ENCODE measurements at regions not wholly inside any gene's neighbourhood (a gene's known extent, or its start where the extent isn't known, plus 50 kb on each side); places are given as distances from the start of the nearest gene placed in this dataset.

- DNase-seq, result no peak
Observed at GRCh38 chrX:21056622-21057021, 317.6 kb upstream of the CNKSR2 start.

GRCh38 chrX:21047034-21047455, 327.2 kb upstream of the CNKSR2 start:
- DNase-seq, result no peak

DNA sequence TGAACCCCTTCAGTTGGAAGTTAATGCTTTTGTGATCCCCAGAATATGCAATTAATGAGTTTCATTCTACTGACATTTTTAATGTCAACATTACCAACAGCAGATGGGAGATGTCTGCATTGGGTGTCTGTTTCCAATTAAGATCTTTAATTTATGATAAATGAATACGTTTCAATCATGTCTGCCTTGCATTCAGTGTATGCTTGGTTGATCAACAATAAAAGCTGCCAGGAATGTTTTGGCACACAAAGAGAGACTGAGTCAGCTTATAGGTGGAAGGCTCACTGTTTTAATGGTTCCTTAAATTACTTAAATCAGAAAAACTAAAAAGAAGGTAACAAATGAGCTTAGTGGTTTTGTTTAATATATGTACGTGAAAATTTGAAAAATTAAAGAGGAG, 359.9 kb upstream of the CNKSR2 start:
- DNase-seq, result no peak

- no peak for DNase-seq
Observed at GRCh38 chrX:21004835-21005234, 369.4 kb upstream of the CNKSR2 start.

GRCh38 chrX:20995829-20996228, 378.4 kb upstream of the CNKSR2 start:
- no peak for DNase-seq

DNA sequence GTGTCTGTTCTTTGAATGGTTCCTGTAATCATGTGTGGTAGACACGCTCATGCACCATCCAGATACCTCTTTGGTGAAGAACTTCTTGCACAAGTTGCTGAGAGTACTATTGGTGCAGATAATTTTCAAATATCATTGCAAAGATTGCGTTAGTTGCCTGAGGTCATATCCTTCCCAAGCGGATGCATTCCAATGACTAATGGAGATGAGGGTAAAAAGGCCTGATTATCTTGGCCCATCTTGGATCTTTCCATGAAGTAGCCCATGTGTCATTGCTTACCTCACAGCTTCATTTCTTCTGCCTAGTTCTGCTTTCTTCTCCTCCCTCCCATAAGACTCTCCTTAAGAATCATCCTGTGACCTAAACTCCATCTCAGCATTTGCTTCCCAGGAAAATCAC, 384.9 kb upstream of the CNKSR2 start:
- DNase-seq, result no peak

- DNase-seq, result no peak
Observed at GRCh38 chrX:20988804-20989203, 385.4 kb upstream of the CNKSR2 start.

- no peak for DNase-seq
Observed at GRCh38 chrX:20988118-20988517, 386.1 kb upstream of the CNKSR2 start.

DNA sequence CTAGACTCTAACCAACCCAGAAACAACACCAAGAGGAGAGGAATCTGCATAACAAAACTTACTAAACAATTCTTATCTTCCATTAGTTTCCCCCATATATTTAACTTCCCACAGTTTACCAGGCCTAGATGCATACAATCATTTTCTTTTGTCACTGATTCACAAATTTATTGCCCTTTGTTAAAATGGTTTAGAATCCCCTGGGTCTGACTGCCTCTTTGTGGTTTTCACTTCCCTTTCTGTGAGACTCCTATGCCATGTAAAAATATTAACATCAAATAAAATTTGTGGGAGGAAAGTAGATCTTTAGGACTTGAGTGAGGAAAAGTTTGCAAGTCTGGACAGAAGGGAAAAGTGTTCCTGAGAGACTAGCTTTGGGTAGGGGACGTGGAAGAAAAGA, 393.8 kb upstream of the CNKSR2 start:
- DNase-seq, result no peak

DNA sequence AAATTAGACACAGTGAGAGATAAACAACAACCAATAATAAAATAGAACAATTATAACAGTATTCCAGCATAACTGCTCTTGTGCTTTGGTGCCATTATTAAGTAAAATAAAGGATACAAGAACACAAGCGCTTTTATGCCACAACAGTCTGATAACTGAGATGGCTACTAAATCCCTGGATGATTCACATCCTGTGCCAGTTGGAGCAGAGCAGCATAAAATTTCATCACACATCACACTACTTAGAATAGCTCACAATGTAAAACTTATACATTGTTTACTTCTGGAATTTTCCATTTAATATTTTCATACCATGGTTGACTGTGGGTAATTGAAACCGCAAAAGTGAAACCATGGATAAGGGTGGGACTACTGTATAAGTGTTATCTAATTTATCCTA, 399.9 kb upstream of the CNKSR2 start:
- DNase-seq, result no peak

DNA sequence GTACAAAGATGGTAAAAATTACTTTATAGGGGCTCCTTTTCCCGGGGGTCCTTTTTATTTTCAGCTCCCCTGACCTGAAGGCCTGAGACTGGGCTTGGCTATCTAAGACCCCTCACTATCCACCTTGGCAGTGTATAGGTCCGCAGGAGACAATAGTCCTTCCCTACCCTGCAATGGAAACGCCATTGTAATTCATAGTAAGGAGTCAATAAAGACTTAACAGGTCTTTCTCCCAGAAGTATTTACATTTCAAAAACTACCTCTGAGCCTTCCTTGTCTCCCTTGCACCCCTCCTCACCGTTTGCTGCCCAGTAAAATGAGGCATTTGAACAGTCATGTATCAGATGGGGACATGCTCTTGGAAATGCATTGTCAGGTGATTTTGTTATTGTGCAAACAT, 401.2 kb upstream of the CNKSR2 start:
- no peak for DNase-seq

GRCh38 chrX:20971250-20971649, 403.0 kb upstream of the CNKSR2 start:
- DNase-seq, result no peak

DNA sequence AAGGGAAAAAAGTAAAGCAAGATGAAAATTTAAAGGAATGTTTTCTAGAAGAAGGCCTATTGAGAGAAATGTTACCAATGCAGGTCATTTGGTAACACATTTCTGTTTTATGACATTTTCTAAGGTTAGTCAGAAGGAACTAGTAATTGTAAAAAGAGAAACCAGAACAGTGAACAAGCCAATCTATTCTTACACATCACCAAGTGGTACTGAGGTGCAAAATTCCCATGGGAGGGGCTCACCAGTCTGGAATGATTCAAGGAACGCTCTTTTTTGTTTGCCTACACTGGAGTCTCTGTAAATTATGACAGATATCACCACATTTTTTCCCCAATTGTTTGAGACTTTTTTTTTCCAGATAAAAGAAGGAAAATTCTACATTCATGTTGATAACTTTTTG, 404.7 kb upstream of the CNKSR2 start:
- no peak for DNase-seq

GRCh38 chrX:20968996-20969395, 405.2 kb upstream of the CNKSR2 start:
- no peak for DNase-seq

DNA sequence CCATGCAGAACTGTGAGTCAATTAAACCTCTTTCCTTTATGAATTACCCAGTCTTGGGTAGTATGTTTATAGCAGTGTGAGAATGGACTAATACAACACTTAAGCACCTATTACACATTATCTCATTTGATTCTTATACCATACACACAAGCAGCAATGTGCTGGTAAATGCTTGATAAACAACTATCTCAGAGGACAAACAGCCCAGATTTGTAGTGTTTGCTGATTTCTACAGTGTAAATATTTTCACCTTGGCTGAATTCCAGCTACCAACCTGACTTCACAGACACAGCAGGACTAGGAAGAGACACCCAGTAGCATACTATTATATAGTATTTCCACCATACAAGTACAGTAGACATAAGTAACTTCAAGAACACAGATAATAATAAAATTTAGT, 406.5 kb upstream of the CNKSR2 start:
- DNase-seq, result peak; percentile 74

GRCh38 chrX:20965270-20966044, 408.8 kb upstream of the CNKSR2 start:
- DNase-seq, result no peak

DNA sequence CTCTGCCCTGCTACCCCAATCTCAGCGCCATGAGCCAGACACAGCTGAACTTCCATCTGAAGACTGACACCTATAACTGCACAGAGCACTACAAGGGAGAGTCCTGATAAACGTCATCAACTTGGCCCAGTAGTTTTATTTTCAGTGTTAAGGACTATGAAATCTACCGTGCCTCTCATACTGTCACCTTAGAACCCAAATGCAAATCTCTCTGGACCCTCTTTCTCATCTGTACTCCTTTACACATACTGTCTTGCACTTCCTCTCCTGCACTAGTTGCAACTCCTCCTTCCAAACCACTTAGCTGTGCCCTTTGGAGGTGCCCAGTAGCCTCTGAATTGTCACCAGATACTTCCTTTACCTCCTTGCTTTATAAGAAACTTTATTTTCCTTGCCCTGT, 420.2 kb upstream of the CNKSR2 start:
- no peak for DNase-seq

DNA sequence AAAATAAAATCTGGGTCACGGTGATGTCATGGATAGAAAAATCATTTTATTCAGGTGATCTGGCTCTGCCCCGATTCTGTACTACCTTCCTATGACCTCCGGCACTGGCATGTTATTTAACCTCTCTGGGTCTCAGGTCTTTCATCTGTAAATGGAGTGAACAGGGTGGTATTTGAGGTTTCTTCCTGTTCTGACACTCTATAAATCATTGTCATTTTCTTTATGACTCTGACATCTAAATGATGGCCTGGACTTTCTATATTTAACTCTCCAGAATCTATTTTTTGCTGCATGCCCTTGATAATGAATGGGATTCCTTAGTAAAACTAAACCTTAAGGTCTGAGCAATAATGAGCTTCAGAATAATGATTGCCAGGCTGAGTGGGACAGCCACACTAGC, 422.0 kb upstream of the CNKSR2 start:
- no peak for DNase-seq

DNA sequence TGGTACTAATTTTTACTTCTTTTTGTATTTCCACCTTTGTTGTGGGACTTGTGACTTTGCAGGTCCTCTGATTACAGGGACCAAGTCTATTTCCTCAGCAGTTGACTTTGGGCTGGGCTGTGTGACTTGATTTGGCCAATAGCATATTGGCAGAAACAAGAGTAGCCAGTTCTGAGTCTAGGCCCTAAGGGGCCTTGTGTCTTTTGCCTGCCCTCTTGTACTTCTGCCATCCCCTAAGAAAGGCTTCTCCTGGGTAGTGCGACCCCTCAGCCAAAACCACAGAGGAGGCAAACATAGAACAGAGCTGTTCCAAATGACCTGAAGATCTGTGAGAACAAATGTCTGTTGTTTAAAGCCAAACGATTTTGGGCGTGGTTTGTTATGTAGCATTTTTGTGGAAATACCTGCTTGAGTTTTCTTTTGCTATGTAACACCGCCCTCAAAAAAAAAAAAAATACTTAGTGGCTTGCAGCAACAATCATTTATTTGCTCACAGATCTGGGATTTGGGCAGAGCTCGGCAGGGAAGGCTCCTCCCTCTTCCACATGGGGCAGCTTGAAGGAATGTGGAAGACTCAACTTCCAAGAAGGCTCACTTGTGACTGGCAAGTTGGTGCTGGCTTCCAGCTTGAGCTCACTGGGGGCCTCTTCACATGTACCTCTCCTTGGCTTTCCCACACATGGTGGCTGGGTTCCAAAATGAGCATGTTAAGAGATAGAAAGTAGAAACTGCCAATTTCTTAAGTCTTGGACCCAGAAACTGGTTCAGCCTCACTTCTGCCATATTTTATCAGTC, 423.0 kb upstream of the CNKSR2 start:
- no peak for DNase-seq

DNA sequence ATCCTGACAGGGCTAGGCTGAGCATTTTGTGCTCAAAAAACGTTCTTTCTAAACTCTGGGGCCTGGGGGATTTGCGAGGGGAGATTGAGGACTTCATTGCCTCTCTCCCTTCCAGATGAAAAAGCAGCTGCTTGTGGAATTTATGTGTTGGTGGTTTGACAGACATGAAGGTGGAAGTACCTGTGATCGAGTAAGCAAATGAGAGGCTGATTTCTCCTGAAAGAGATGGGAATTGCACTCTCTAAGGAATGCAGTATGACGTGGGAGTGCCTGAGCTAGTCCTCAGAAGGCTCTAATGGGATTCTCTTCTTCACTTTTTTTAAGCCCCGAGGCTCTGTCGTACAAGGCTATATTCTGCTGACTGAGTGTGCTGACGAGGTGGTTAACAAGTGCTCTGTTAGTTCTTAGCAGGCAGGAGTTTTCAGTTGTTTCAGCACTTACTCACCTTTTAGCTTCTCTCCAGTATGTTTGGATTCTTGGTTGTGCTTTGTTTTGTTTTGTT, 426.8 kb upstream of the CNKSR2 start:
- no peak for DNase-seq

- no peak for DNase-seq
Observed at GRCh38 chrX:20913760-20914159, 460.5 kb upstream of the CNKSR2 start.

DNA sequence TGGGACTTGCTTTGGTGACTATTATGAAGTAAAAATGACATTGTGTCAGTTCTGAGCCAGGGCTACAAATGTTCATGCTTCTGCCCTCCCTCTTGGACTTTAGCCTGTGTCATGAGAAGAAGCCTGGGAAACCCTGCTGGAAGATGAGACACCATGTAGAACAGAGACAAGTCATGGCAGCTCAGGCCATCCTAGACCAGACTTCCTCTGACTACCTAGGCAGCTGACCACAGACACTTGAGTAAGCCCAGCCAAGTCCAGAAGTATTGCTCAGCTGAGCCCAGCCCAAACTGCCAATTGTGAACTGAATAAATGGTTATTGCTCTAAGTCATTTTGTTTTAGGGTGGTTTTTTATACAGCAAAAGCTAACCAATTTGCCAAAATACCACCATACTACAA, 467.6 kb upstream of the CNKSR2 start:
- DNase-seq, result no peak

DNA sequence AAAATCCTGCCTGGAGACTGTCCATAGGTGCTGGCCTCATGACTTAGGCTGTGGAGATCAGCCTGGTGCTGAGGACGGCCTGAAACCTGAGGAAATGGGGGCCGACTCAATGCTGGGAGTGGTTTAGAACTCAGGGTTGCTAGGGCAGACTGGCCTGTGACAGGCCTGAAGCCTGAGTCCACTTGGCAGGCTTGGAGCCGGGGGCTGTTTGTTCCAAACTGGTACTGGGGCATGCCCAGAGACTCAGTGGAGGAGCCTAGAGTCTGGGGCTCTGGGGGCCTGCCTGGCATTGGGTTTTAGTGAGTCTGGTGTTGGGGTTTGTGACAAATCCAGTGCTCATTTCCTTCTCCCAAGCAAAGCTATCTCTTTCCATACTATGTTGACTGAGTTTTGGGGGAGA, 489.7 kb upstream of the CNKSR2 start:
- no peak for DNase-seq

- DNase-seq, result no peak
Observed at GRCh38 chrX:20863649-20864048, 510.6 kb upstream of the CNKSR2 start.

Data from NCI-H774 (cell line).